ENCODE measurements at regions not wholly inside any gene's neighbourhood (a gene's known extent, or its start where the extent isn't known, plus 50 kb on each side); places are given as distances from the start of the nearest gene placed in this dataset.

DNA sequence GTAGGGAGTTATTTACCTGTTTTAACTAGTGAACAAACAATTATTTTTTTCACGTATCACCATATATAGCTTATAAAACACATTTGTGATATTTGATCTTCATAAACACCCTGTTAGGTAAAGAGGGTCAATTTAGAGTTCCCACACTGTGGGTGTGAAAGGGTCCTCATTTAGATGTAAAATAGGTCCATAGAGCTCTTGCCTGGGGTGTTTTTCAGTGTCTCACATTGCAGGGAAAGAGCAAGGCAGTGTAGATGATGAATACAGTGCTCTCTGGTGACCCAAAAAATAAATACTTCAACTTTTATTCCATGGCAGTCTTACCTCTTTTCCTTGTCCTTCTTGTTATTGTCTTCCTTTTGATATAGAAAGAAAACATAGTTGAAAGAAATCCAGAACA lies 403.2 kb upstream of the SGCD start:
- no peak for DNase-seq
- Histone ChIP-seq H3K36me3 (no peaks in the 10 kb centered on the region), H3K9me3 (ENCODE audit: severe bottlenecking) (no peaks in the 10 kb centered on the region), H3K4me3 (ENCODE audit: low read depth, low read length) (no peak overlapping the region), H3K27ac (no peak overlapping the region), H3K27me3 (ENCODE audit: insufficient read depth, low read depth, severe bottlenecking) (no peaks in the 10 kb centered on the region)
- TF ChIP-seq, protein P1, sequence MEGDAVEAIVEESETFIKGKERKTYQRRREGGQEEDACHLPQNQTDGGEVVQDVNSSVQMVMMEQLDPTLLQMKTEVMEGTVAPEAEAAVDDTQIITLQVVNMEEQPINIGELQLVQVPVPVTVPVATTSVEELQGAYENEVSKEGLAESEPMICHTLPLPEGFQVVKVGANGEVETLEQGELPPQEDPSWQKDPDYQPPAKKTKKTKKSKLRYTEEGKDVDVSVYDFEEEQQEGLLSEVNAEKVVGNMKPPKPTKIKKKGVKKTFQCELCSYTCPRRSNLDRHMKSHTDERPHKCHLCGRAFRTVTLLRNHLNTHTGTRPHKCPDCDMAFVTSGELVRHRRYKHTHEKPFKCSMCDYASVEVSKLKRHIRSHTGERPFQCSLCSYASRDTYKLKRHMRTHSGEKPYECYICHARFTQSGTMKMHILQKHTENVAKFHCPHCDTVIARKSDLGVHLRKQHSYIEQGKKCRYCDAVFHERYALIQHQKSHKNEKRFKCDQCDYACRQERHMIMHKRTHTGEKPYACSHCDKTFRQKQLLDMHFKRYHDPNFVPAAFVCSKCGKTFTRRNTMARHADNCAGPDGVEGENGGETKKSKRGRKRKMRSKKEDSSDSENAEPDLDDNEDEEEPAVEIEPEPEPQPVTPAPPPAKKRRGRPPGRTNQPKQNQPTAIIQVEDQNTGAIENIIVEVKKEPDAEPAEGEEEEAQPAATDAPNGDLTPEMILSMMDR (IDR thresholded peaks at IDR 0.05; ENCODE audit: low read depth, low read length), result no peak

DNA sequence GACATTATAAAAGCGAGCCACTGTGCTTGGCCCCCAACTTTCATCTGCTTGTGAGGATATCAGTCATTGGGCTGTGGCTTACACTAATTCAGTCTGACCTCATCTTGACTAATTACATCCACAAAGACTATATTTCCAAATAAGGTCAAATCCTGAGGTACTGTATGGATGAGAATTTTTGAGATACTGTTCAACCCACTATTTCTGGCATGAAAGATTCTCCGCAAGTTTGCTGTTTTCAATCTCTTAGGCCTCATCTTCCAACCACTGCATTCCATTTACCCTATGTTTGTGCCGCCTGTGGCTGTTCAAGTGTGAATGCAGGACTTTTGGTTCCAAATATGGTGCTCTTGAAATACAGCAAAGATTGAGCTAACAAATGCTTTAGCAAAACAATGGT lies 400.9 kb upstream of the SGCD start:
- Histone ChIP-seq H3K4me3 (ENCODE audit: low read depth, low read length) (no peak overlapping the region), H3K27ac (no peak overlapping the region), H3K27me3 (ENCODE audit: insufficient read depth, low read depth, severe bottlenecking) (no peaks in the 10 kb centered on the region), H3K9me3 (ENCODE audit: severe bottlenecking) (no peaks in the 10 kb centered on the region), H3K36me3 (no peaks in the 10 kb centered on the region)
- TF ChIP-seq, protein P1 (IDR thresholded peaks at IDR 0.05; ENCODE audit: low read depth, low read length), result no peak
- DNase-seq, result no peak

DNA sequence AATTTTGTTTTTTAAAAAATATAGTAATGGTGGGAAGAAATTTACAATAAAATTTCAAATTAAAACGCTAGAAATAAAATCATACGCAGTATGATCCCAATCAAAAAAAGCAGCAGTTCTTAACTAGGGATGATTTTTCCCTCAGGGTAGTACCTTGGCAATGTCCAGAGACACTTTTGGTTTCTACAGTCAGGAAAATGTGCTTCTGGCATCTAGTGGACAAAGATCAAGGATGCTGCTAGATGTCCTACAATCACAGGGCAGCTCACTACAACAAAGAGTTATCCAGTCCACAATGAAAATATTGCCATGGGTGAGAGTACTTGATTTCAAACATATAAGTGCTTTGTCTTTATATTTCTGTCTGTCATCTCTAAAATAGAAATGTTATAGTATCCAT lies 400.2 kb upstream of the SGCD start:
- Histone ChIP-seq H3K9me3 (ENCODE audit: severe bottlenecking) (no peaks in the 10 kb centered on the region), H3K27ac (no peak overlapping the region), H3K36me3 (no peaks in the 10 kb centered on the region), H3K4me3 (ENCODE audit: low read depth, low read length) (no peak overlapping the region), H3K27me3 (ENCODE audit: insufficient read depth, low read depth, severe bottlenecking) (no peaks in the 10 kb centered on the region)
- TF ChIP-seq, protein P1 (IDR thresholded peaks at IDR 0.05; ENCODE audit: low read depth, low read length), result no peak
- no peak for DNase-seq

DNA sequence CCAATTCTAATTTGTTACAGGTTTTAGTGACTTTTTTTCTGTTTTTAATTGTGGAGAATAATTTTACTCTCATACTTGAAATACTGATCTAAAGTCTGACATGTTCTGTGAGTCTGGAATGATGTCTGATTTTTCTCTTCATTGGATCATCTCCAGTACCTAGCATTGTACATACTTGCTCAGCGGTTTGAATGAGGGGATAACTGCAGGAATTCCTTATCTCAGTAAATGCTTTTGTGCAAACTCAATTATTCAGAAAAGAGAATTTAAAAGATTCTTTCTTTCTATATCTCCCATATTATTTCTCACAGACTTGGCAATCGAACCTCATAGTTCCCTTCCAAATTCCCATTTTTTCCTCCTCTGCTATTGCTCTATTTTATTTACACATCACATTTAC lies 397.9 kb upstream of the SGCD start:
- Histone ChIP-seq H3K36me3 (no peaks in the 10 kb centered on the region), H3K27ac (no peak overlapping the region), H3K9me3 (ENCODE audit: severe bottlenecking) (no peaks in the 10 kb centered on the region), H3K27me3 (ENCODE audit: insufficient read depth, low read depth, severe bottlenecking) (no peaks in the 10 kb centered on the region), H3K4me3 (ENCODE audit: low read depth, low read length) (no peak overlapping the region)
- no peak for DNase-seq
- TF ChIP-seq, protein P1 (IDR thresholded peaks at IDR 0.05; ENCODE audit: low read depth, low read length), result no peak

DNA sequence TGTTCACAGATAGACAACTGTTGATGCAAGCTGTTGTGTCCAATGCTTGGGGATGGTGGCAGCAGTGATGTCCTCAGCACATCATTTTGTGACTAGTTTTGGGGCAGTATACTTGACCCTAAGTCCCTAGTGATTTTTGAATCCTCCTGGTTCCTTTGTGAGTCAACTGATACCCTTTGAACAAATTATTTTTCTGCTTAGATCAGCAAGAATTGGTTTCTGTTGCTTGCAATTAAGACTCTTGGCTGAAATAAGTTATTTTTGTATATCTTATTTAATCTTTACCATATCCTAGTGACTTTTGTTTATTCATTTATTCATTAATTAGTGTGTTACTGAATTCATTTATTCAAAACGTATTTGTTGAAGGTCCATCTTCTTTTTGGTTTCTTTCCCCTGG lies 392.0 kb upstream of the SGCD start:
- TF ChIP-seq, protein P1 (IDR thresholded peaks at IDR 0.05; ENCODE audit: low read depth, low read length), result no peak
- Histone ChIP-seq H3K27ac (no peak overlapping the region), H3K36me3 (no peaks in the 10 kb centered on the region), H3K27me3 (ENCODE audit: insufficient read depth, low read depth, severe bottlenecking) (no peaks in the 10 kb centered on the region), H3K9me3 (ENCODE audit: severe bottlenecking) (no peaks in the 10 kb centered on the region), H3K4me3 (ENCODE audit: low read depth, low read length) (no peak overlapping the region)
- DNase-seq, result no peak

DNA sequence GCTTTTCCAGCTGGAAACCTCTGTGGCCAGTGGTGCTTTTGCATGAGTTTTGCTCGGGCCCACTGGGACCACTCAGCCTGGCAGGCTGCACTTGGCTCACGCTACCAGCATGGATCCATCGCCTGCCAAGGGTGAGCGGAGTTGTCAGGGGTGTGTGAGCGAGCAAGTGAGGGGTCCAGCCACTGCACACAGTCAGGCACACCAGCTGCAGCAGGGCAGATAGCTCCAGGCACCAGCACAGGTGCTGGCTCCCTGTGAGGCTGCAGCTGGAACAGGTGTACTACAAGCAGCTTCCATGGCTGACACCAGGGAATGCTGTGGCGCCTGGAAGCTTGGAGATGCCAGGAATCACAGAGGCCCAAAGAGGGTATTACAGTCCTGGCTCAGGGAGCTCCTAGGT lies 391.2 kb upstream of the SGCD start:
- Histone ChIP-seq H3K27ac (no peak overlapping the region), H3K27me3 (ENCODE audit: insufficient read depth, low read depth, severe bottlenecking) (no peaks in the 10 kb centered on the region), H3K9me3 (ENCODE audit: severe bottlenecking) (no peaks in the 10 kb centered on the region), H3K4me3 (ENCODE audit: low read depth, low read length) (no peak overlapping the region), H3K36me3 (no peaks in the 10 kb centered on the region)
- DNase-seq, result no peak
- TF ChIP-seq, protein P1 (IDR thresholded peaks at IDR 0.05; ENCODE audit: low read depth, low read length), result no peak

Measured in WERI-Rb-1 (cell line).